ENCODE measurements at regions not wholly inside any gene's neighbourhood (a gene's known extent, or its start where the extent isn't known, plus 50 kb on each side); places are given as distances from the start of the nearest gene placed in this dataset.

- no peak for TF ChIP-seq GATA2 (IDR thresholded peaks at IDR 0.05; ENCODE audit: low read depth, low read length)
- TF ChIP-seq GATA3 (IDR thresholded peaks at IDR 0.05; ENCODE audit: low read depth, low read length) = no peak
These were observed 400.7 kb upstream of the RUNX1 start for GRCh38 chr21:35449846-35450245.

Data from SH-SY5Y (cell line).